A673 (cell line): ENCODE measurements at regions not wholly inside any gene's neighbourhood (a gene's known extent, or its start where the extent isn't known, plus 50 kb on each side); places are given as distances from the start of the nearest gene placed in this dataset.

Experiments used
- BruUV-seq: library from RNA; stranded (reverse); fragments of 400-500 nt; replicated peaks from 2 replicates; lab custom pipeline; 2021; lab: Mats Ljungman, UMichigan
- CTCF ChIA-PET: fragments of 300-600 bp; sonication (Branson Sonifier 250); formaldehyde crosslinking; loops from one replicate; lab custom pipeline; 2022; ENCODE audit warnings: antibody characterized with exemption; lab: Charles Lee
- POLR2A ChIA-PET: fragments of 300-600 bp; sonication (Branson Sonifier 250); formaldehyde crosslinking; loops from one replicate; lab custom pipeline; 2022; ENCODE audit warnings: antibody characterized with exemption; ENCODE audit not compliant: low non-redundant PET; lab: Charles Lee
- DNase-seq: peaks from one replicate; pipeline ENCODE4 v3.0.0-alpha.2; 2015; ENCODE audit warnings: low spot score
- H3K27ac ChIP-seq: fragments of 200-600 bp; sonication (generic); 2 replicates; pipeline ENCODE4 v1.5.1; 2016; ENCODE audit warnings: mixed run types, low read depth, mild to moderate bottlenecking, mixed read lengths, antibody characterized with exemption, low read length; ENCODE audit not compliant: poor library complexity, severe bottlenecking
- H3K27me3 ChIP-seq: fragments of 200-600 bp; sonication (generic); replicated peaks from 2 replicates; pipeline ENCODE4 v1.6.1; 2017; ENCODE audit warnings: mixed run types, low read depth, mild to moderate bottlenecking, mixed read lengths, antibody characterized with exemption, low read length; ENCODE audit not compliant: insufficient read depth, poor library complexity
- H3K36me3 ChIP-seq: fragments of 200-600 bp; sonication (generic); 2 replicates; pipeline ENCODE4 v1.6.1; 2016; ENCODE audit warnings: mixed run types, mild to moderate bottlenecking, mixed read lengths, antibody characterized with exemption, low read length; ENCODE audit not compliant: insufficient read depth, poor library complexity, severe bottlenecking
- H3K4me1 ChIP-seq: fragments of 200-600 bp; sonication (generic); 2 replicates; pipeline ENCODE4 v1.6.1; 2017; ENCODE audit warnings: mixed run types, mild to moderate bottlenecking, mixed read lengths, antibody characterized with exemption, low read length; ENCODE audit not compliant: insufficient read depth, poor library complexity, severe bottlenecking
- H3K4me3 ChIP-seq: fragments of 200-600 bp; sonication (generic); 2 replicates; pipeline ENCODE4 v1.5.1; 2016; ENCODE audit warnings: low read depth, mixed run types, mild to moderate bottlenecking, mixed read lengths, low read length; ENCODE audit not compliant: poor library complexity, severe bottlenecking
- H3K9me3 ChIP-seq: fragments of 200-600 bp; sonication (generic); 2 replicates; pipeline ENCODE4 v1.6.1; 2016; ENCODE audit warnings: mixed run types, low read depth, mild to moderate bottlenecking, mixed read lengths, antibody characterized with exemption, low read length; ENCODE audit not compliant: poor library complexity, severe bottlenecking
- CTCF ChIP-seq: fragments of 300-800, 200-600 bp; sonication (generic); conservative IDR thresholded peaks from 2 replicates; pipeline ENCODE4 v1.5.1; 2017; ENCODE audit warnings: low read depth, mild to moderate bottlenecking, antibody characterized with exemption, low read length, moderate library complexity, mixed read lengths
- EZH2 ChIP-seq: fragments of 200-600 bp; sonication (generic); IDR thresholded peaks from 2 replicates; pipeline ENCODE4 v1.6.1; 2017; ENCODE audit warnings: borderline replicate concordance, low read depth, mild to moderate bottlenecking, mixed read lengths, antibody characterized with exemption, low read length; ENCODE audit not compliant: poor library complexity, severe bottlenecking
- intact Hi-C: fragments of 100-400 bp; cut with micrococcal nuclease; formaldehyde crosslinking; loops from one replicate; pipeline ENCODE4 v1.10.0; 2022; ENCODE audit not compliant: unreplicated experiment

GRCh38 chr9:108761655-108762347, 94.0 kb downstream of the ACTL7B start:
- CTCF ChIA-PET = no interaction called here
- Histone ChIP-seq H3K4me1 (peaks cover 2% of the 10 kb centered on the region), H3K27ac (no peak overlapping the region), H3K27me3 (no peaks in the 10 kb centered on the region), H3K9me3 (no peaks in the 10 kb centered on the region), H3K36me3 (no peaks in the 10 kb centered on the region), H3K4me3 (no peak overlapping the region)
- POLR2A ChIA-PET = no interaction called here
- intact Hi-C loops = loop anchor here (1.0 to 5.0 kb wide), 4 partner anchors 194 to 1339 kb away; no protein-coding TSS in a partner anchor
- DNase-seq = peak; percentile 64
- TF ChIP-seq CTCF (peak; percentile 86), EZH2 (no peak)
- BruUV-seq = no TSS peak

GRCh38 chr9:108760841-108761240, 94.9 kb downstream of the ACTL7B start:
- H3K9me3 ChIP-seq = no peaks in the 10 kb centered on the region
- ChIA-PET CTCF (no interaction called here), POLR2A (no interaction called here)
- no peak overlapping the region for H3K4me3 ChIP-seq
- H3K4me1 ChIP-seq = peaks cover 12% of the 10 kb centered on the region
- intact Hi-C loops = loop anchor here (1.0 to 5.0 kb wide), 4 partner anchors 194 to 1338 kb away; no protein-coding TSS in a partner anchor
- no peaks in the 10 kb centered on the region for H3K27me3 ChIP-seq
- no peaks in the 10 kb centered on the region for H3K36me3 ChIP-seq
- H3K27ac ChIP-seq = no peak overlapping the region
- TF ChIP-seq CTCF = no peak
- no peak for TF ChIP-seq EZH2
- no peak for DNase-seq
- no TSS peak for BruUV-seq

GRCh38 chr9:108759835-108760234, 96.0 kb downstream of the ACTL7B start:
- no TSS peak for BruUV-seq
- no peaks in the 10 kb centered on the region for H3K9me3 ChIP-seq
- H3K4me3 ChIP-seq = no peak overlapping the region
- H3K36me3 ChIP-seq = no peaks in the 10 kb centered on the region
- DNase-seq = no peak
- CTCF ChIA-PET = interaction anchor here (0.6 kb wide), 1 partner anchor 1314 kb away, joined by 3 read pairs; no protein-coding TSS in a partner anchor
- intact Hi-C loops = loop anchor here (2.0 to 10.0 kb wide), 5 partner anchors 193 to 1337 kb away; partner anchors contain the start of gene KLF4
- peaks cover 17% of the 10 kb centered on the region for H3K4me1 ChIP-seq
- no peak overlapping the region for H3K27ac ChIP-seq
- POLR2A ChIA-PET = no interaction called here
- H3K27me3 ChIP-seq = no peaks in the 10 kb centered on the region
- TF ChIP-seq CTCF = no peak
- no peak for TF ChIP-seq EZH2
